ENCODE measurements at regions not wholly inside any gene's neighbourhood (a gene's known extent, or its start where the extent isn't known, plus 50 kb on each side); places are given as distances from the start of the nearest gene placed in this dataset.

- no peaks in the 10 kb centered on the region for H3K9me3 ChIP-seq
- intact Hi-C loops (cut with DNase I) = no loop called here
- no peak overlapping the region for H3K4me3 ChIP-seq
- no peak for DNase-seq (ENCODE audit: low spot score in 2 of 2)
- no peak for TF ChIP-seq CTCF (IDR thresholded peaks at IDR 0.05)
- no peaks in the 10 kb centered on the region for H3K36me3 ChIP-seq
- no peaks in the 10 kb centered on the region for H3K4me1 ChIP-seq
- no peaks in the 10 kb centered on the region for H3K27me3 ChIP-seq
- H3K27ac ChIP-seq = no peak overlapping the region
Measured at GRCh38 chr15:69660658-69661405, 208.2 kb downstream of the RPLP1 start.

- Histone ChIP-seq H3K4me3 (no peak overlapping the region), H3K27ac (no peak overlapping the region), H3K36me3 (no peaks in the 10 kb centered on the region), H3K9me3 (no peaks in the 10 kb centered on the region), H3K27me3 (no peaks in the 10 kb centered on the region), H3K4me1 (no peaks in the 10 kb centered on the region)
- DNase-seq (ENCODE audit: low spot score in 2 of 2) = no peak
- no peak for TF ChIP-seq CTCF (IDR thresholded peaks at IDR 0.05)
- intact Hi-C loops (cut with DNase I) = no loop called here
Measured at GRCh38 chr15:69661446-69661845, 208.8 kb downstream of the RPLP1 start.

GRCh38 chr15:69661871-69662644, 209.4 kb downstream of the RPLP1 start:
- no peak for DNase-seq (ENCODE audit: low spot score in 2 of 2)
- no peak overlapping the region for H3K4me3 ChIP-seq
- H3K36me3 ChIP-seq = no peaks in the 10 kb centered on the region
- intact Hi-C loops (cut with DNase I) = no loop called here
- no peaks in the 10 kb centered on the region for H3K9me3 ChIP-seq
- no peak overlapping the region for H3K27ac ChIP-seq
- no peaks in the 10 kb centered on the region for H3K4me1 ChIP-seq
- H3K27me3 ChIP-seq = no peaks in the 10 kb centered on the region
- TF ChIP-seq CTCF (IDR thresholded peaks at IDR 0.05) = no peak

- H3K36me3 ChIP-seq = no peaks in the 10 kb centered on the region
- no peak overlapping the region for H3K4me3 ChIP-seq
- H3K27me3 ChIP-seq = no peaks in the 10 kb centered on the region
- no peak for TF ChIP-seq CTCF (IDR thresholded peaks at IDR 0.05)
- intact Hi-C loops (cut with DNase I) = no loop called here
- H3K27ac ChIP-seq = no peak overlapping the region
- no peaks in the 10 kb centered on the region for H3K9me3 ChIP-seq
- DNase-seq (ENCODE audit: low spot score in 2 of 2) = no peak
- no peaks in the 10 kb centered on the region for H3K4me1 ChIP-seq
Measured at GRCh38 chr15:69662645-69663000, 210.0 kb downstream of the RPLP1 start.

GRCh38 chr15:69663441-69663840, 210.8 kb downstream of the RPLP1 start:
- no peaks in the 10 kb centered on the region for H3K36me3 ChIP-seq
- intact Hi-C loops (cut with DNase I) = no loop called here
- peaks cover 0 to 4% of the 10 kb centered on the region in 2 donors for H3K4me1 ChIP-seq
- no peak for DNase-seq (ENCODE audit: low spot score in 2 of 2)
- H3K4me3 ChIP-seq = no peak overlapping the region
- TF ChIP-seq CTCF (IDR thresholded peaks at IDR 0.05) = no peak
- no peaks in the 10 kb centered on the region for H3K27me3 ChIP-seq
- no peak overlapping the region for H3K27ac ChIP-seq
- no peaks in the 10 kb centered on the region for H3K9me3 ChIP-seq
